Activated CD8-positive, alpha-beta memory T cell treated with anti-CD3 and anti-CD28 coated beads for 36 hours (primary cell): ENCODE measurements at regions not wholly inside any gene's neighbourhood (a gene's known extent, or its start where the extent isn't known, plus 50 kb on each side); places are given as distances from the start of the nearest gene placed in this dataset.

Source experiments
- CTCF ChIA-PET: fragments of 350-600 bp; sonication (Branson Sonifier 250); formaldehyde crosslinking; loops from one replicate; lab custom pipeline; 2021; ENCODE audit warnings: antibody characterized with exemption; lab: Charles Lee
- POLR2A ChIA-PET: fragments of 350-600 bp; sonication (Branson Sonifier 250); formaldehyde crosslinking; loops from one replicate; lab custom pipeline; 2021; ENCODE audit warnings: antibody characterized with exemption; lab: Charles Lee

GRCh38 chr6:109315341-109316110 lies 66.7 kb downstream of the CD164 start:
- CTCF ChIA-PET: no interaction called here

GRCh38 chr6:109314313-109314712 lies 68.0 kb downstream of the CD164 start:
- CTCF ChIA-PET: no interaction called here
- POLR2A ChIA-PET: no interaction called here

More at GRCh38 chr6:109315341-109316110, 66.7 kb downstream of the CD164 start:
- POLR2A ChIA-PET: no interaction called here

DNA sequence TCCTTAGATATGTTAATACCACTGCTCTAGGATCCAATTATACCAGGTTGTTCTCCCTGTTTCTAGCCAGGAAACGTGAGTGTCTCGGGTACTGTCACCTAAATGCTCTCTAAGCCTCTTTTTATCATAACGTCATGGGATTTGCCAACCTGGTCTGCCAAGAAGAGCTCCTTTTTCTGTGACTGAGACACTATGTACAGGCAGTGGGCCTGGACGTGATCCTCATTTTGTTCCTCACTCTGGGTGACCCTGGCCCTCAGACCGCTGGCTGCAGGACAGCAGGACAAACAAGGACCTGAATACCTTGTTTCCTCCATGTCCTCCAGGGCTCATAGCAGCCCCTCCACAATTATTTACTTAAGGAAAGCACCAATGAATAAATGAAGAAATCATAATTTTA lies 69.1 kb downstream of the CD164 start:
- ChIA-PET POLR2A (no interaction called here), CTCF (no interaction called here)

- POLR2A ChIA-PET: no interaction called here
- CTCF ChIA-PET: no interaction called here
Measured at GRCh38 chr6:109311471-109311870, 70.8 kb downstream of the CD164 start.

GRCh38 chr6:109309917-109310316 lies 72.3 kb downstream of the CD164 start:
- ChIA-PET POLR2A (no interaction called here), CTCF (interaction anchor here (0.6 kb wide), 1 partner anchor 592 kb away, joined by 4 read pairs; no protein-coding TSS in a partner anchor)

GRCh38 chr6:109308018-109308492 lies 74.2 kb downstream of the CD164 start:
- POLR2A ChIA-PET: interaction anchor here (0.5 to 0.8 kb wide), 3 partner anchors 73 to 1847 kb away, joined by 3 to 6 read pairs (median 3); partner anchors contain the start of gene CD164
- CTCF ChIA-PET: no interaction called here

GRCh38 chr6:109306733-109307132 lies 75.5 kb downstream of the CD164 start:
- ChIA-PET POLR2A (no interaction called here), CTCF (interaction anchor here (0.8 to 0.9 kb wide), 2 partner anchors 11 to 119 kb away, joined by 3 to 4 read pairs; no protein-coding TSS in a partner anchor)

DNA sequence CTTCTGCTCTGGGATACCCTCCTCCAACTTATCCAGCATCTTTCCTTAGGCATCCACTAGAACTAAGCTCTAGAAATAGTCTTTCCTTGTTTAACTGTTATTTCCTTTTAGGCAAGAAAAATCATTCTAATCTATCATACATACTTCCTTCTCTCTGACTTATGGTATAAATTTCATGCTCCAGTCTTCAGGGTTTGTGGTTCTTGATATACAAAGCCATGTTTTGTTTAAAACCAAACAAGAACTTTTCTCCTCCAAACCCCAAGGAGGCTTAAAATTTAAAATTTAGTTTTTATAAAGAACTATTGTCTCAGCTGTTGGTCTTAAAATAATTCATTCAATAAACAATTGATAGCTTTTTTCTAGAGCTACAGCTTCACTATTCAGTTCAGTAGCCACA lies 77.2 kb downstream of the CD164 start:
- ChIA-PET POLR2A (no interaction called here), CTCF (no interaction called here)

DNA sequence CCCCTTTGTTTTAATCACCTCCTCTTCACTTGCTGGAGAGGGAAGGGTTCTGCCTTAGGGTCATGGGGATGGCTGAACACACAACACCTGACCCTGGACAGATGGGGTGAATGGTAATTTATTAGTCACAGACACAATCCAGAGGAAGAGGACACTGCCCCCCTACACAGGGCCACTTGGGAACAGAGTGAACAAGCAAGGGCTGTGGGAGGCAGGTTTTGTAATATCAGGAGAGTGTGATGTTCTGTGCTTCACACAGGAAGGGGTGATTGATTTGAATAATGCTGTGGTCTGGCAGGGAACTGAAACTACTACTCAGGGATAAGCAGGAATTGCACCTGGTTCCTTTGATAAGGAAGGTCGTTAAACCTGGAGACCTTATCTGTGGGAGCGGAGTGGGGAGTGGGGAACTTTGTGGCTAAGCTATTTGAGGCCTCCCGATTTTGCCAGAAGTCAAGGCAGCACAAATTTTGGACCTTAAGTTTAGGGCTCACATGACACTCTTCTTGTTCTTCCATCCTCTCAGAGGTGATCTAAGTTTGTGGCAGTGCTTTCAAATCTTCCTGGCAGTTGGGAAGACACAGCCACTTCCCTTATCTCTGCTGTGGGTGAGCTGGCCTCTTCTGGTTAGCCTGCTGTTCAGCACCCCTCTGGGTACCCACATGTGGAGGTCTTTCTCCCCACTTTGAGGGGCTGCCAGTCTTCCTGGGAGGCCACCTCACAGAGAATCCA lies 77.8 kb downstream of the CD164 start:
- POLR2A ChIA-PET: no interaction called here
- CTCF ChIA-PET: no interaction called here

DNA sequence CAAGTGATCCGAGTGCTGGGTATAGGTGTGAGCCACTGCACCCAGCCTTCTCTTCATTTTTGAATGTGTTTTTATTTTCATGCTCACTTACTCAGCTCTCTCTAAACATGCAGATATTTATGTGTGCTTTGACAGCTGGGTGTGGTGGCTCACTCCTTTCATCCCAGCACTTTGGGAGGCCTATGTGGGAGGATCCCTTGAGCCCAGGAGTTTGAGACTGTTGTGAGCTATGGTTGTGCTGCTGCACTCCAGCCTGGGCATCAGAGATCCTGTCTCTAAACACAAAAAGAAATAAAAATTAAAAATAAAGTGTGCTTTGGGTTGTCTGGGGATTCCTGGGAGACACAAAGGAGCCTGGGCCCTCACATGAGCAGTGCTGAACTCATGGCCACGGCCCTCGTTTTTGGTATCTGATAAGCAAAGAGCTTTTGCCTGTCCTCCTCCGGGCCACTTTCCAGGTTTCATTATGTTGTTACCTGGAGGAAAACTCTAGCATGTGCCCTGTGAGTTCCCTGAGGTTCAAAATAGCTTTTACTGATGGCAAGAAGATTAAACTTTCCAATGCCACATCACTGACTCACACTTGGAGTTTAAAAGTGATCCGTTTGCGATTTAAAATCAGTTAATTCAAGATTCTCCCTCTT lies 78.5 kb downstream of the CD164 start:
- CTCF ChIA-PET: no interaction called here
- POLR2A ChIA-PET: no interaction called here

DNA sequence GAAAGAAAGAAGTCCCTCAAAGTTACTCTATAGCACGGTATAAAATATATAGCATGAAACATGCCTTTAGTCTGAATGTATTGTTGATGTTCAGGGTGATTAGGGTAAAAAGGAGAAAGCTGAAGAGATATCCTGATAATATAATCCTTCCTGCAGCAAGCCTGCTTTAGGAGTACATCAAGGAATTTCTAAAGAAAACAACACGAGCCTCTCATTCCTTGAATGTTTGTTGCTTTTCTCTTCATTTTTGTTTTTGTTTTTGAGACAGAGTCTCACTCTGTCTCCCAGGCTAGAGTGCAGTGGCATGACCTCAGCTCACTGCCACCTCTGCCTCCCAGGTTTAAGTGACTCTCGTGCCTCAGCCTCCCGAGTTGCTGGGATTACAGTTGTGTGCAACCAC lies 79.1 kb downstream of the CD164 start:
- CTCF ChIA-PET: no interaction called here
- POLR2A ChIA-PET: no interaction called here

DNA sequence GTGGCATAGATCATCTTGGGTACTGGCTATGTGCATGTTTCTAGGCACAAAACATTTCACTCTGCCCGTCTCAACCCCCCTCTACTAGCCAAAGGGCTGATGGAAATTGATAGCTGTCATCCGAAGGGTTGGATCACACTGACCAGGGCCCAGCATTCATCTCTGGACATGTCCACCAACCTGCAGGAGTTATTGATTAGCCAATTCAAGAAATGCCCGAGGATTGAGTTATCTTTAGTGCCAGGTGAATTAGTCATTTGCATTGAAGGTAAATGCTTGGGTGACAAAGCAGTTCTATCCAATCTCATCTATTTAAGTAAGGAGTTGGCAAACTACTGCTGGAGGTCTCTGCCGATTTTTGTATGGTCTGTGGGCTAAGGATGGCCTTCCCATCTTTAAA lies 80.1 kb downstream of the CD164 start:
- POLR2A ChIA-PET: no interaction called here
- CTCF ChIA-PET: no interaction called here

- CTCF ChIA-PET: interaction anchor here (0.6 kb wide), 1 partner anchor 90 kb away, joined by 3 read pairs; no protein-coding TSS in a partner anchor
- POLR2A ChIA-PET: no interaction called here
Measured at GRCh38 chr6:109301418-109301817, 80.8 kb downstream of the CD164 start.

- ChIA-PET POLR2A (interaction anchor here (0.7 kb wide), 1 partner anchor 101 kb away, joined by 3 read pairs; no protein-coding TSS in a partner anchor), CTCF (no interaction called here)
Measured at GRCh38 chr6:109300874-109301273, 81.4 kb downstream of the CD164 start.

DNA sequence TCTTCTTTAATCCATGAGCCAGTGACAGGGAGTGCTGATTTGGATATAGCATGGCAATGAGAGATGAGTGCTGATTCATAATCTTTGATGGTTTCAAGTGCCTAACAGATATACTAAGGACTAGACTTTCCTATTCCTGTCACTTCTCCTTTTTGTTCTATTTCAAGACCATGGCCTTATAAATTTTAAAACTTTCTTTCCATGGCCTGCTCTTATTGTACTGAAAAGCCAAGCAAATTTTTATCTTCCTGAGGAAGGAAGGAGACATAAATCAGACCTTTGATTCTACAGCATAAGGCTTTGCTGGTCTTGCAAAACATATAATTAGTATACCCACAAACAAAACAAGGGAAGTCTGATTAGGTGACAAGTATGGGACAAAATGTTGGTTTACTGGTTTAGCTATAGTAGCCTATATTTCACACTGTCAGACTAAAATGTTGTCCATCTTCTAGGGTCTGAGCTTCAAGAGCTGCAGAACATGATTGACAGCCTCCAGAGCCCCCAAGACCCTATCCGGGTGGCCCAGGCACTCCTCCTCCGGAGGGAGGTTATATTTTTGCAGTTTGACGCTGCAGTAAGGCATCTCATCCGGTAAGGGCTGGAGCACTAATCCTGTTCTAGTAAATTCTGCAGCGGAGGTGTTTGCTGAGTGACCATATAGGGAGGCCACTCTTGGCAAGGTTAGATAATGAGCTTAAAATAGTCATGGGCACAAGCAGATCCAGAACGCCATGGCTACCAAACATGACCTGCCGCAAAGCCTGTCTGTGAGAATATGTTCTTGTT lies 82.3 kb downstream of the CD164 start:
- ChIA-PET POLR2A (no interaction called here), CTCF (no interaction called here)

DNA sequence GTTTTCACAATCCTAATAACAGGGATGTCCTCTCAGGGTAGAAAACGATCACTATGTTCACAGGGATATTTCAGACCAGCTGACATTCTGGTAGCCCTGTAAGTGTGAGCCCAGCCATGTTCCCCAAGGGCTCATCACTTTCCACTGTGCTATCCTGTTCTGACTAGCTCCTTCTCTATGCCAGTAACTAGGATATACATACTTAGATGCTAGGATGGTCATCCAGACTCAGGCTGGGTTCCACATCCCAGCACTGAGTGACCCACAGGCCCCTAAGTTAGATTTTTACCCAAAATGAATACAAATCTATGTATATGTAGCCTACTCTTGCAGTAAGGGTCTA lies 83.0 kb downstream of the CD164 start:
- CTCF ChIA-PET: no interaction called here
- POLR2A ChIA-PET: no interaction called here

DNA sequence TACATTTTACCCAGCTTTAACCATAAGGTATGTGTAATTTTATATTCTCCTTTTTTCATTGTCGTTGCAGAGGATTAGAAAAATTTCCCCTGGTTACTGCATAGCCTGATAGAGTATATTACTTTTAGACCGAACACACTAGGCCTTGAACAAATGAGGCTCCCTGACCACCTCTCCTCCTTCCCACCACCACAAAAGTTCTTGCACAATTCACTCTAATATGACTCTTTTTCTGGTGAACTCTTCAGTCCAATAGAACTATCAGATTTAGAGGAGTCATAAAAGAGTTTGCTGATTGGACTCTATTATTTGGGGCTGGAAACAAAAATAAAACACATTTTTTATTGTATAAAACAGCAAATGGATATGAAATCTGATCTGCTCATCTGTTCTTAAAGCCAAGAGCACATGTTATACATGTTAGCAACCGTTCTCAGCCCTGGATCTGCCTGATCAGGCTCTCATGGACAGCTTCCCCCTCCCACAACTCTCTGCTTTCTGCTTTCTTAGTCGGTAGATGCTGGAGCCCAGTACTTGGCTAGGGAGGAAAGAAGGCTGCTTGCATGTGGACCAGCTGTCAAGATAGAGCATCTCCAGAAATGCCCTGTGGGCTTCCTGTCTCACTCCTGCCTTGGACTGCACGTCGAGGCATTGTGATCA lies 83.5 kb downstream of the CD164 start:
- ChIA-PET CTCF (no interaction called here), POLR2A (no interaction called here)

- CTCF ChIA-PET: no interaction called here
- POLR2A ChIA-PET: no interaction called here
Measured at GRCh38 chr6:109297406-109298110, 84.7 kb downstream of the CD164 start.
